GM12892 (cell line): ENCODE measurements at regions not wholly inside any gene's neighbourhood (a gene's known extent, or its start where the extent isn't known, plus 50 kb on each side); places are given as distances from the start of the nearest gene placed in this dataset.

Experiments used
- POLR2A ChIP-seq: IDR thresholded peaks from 2 replicates; pipeline ENCODE4 v1.6.1; 2011; ENCODE audit warnings: low read depth, low read length, control low read depth
- POLR2AphosphoS5 ChIP-seq: IDR thresholded peaks from 2 replicates; pipeline ENCODE4 v1.6.1; 2011; ENCODE audit warnings: low read depth, low read length, control low read depth
- TAF1 ChIP-seq: IDR thresholded peaks from 2 replicates; pipeline ENCODE4 v1.6.1; 2011; ENCODE audit warnings: low read depth, mild to moderate bottlenecking, control low read depth, low read length, borderline replicate concordance

GRCh38 chr20:4597215-4597614, 89.0 kb upstream of the PRNP start:
- TF ChIP-seq POLR2A (no peak), POLR2AphosphoS5 (no peak), TAF1 (no peak)
